NCI-H774 (cell line): ENCODE measurements at regions not wholly inside any gene's neighbourhood (a gene's known extent, or its start where the extent isn't known, plus 50 kb on each side); places are given as distances from the start of the nearest gene placed in this dataset.

Source experiments
- DNase-seq: peaks from one replicate; lab custom pipeline; 2025; lab: John Stamatoyannopoulos, UW

GRCh38 chr9:36728651-36729520, 156.2 kb downstream of the MELK start:
- peak; percentile 67 for DNase-seq

GRCh38 chr9:36729906-36730305, 157.2 kb downstream of the MELK start:
- DNase-seq = no peak

GRCh38 chr9:36730414-36730813, 157.7 kb downstream of the MELK start:
- DNase-seq = no peak

DNA sequence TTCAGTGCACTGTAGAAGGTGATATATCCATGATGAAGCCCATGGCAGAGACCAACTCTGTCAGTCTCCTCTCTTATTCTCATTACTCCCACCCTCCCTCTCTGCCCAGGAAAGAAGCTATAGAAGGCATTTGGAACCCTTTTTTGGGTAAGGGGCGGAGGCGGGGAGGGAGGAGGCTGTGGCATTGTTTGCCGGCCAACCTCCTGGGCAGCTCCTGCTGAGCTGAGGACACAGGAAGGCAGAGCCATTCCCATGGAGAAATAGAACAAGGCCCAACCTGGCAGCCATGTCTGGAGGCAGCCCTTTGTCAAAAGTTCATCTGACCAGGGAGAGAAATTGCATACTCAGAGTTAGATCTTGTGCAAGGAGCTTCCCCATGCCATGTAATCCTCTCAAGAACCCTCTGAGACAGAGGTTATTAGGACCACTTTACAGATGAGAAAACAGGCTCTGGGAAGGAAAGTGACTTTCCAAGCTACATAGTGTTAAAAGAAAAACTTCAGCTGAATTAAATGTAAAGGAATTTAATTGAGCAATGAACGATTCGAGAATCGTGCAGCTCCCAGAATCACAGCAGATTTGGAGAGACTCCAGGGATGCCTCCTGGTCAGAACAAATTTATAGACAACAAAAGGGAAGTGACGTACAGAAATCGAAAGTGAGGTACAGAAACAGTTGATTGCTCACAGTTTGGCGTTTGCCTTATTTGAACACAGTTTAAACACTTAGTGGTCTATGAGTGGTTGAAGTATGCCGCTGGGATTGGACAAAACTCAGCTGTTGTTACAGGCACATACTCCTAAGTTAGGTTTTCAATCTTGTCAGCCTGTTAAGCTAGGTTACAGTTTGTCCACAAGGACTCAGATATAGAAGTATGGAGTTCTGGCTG, 158.6 kb downstream of the MELK start:
- DNase-seq = peak; percentile 19

GRCh38 chr9:36734737-36735136, 162.0 kb downstream of the MELK start:
- DNase-seq = no peak

DNA sequence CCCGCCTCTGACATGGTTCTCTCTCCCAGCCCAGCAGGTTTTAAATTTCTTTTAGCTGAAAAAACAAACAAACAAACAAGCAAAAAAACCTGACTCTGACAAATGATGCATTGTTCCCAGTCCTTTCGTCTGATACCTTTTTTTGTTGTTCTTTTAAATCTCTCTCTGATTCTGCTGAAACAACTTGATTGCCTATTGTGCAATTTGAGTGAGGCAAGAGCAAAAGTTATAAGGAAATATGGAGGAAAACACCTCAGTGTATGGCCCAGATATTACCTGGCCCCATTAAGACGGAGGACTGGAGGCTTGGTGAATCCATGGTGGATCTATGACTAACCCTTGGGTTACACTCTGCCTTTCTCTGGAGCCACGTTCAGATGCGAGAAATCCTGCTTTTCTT, 164.0 kb downstream of the MELK start:
- no peak for DNase-seq

GRCh38 chr9:36738318-36738976, 165.8 kb downstream of the MELK start:
- DNase-seq = no peak

DNA sequence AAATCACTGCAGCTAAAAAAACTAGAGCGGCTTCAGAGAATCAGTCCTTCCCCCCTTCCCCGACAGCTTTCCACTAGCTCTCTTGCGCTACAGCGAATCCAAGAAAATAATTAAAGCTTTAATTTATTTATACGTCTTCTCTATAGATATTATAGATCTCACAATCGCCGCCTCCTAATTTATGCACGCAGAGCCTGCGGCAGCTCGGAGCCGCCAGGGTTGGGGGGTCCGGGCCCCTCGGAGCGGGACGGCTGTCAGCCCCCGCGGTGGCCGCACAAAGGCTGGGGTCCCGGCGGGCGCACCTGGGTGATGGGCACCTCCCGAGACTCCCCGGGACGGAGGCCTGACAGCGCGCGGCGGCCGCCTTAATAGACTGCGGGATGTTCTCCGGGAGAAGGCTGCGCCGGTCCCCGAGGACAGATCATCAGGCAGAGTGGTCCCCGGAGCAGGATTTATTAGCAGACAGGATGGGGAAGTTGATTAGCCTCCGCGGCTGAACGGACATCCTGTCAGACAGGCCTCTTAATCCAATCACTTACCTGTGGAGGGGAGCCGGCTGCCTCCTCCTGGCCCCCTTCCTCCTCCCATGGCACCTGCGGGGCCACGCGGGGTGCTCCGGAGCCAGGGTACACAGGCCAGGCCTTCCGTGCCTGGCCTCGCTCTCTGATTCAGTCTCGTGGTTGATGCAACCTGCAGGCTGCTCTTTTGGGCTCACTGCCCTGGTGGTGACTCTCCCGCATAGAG, 166.8 kb downstream of the MELK start:
- DNase-seq = no peak

- peak; percentile 39 for DNase-seq
Observed at GRCh38 chr9:36742264-36742663, 169.6 kb downstream of the MELK start.

DNA sequence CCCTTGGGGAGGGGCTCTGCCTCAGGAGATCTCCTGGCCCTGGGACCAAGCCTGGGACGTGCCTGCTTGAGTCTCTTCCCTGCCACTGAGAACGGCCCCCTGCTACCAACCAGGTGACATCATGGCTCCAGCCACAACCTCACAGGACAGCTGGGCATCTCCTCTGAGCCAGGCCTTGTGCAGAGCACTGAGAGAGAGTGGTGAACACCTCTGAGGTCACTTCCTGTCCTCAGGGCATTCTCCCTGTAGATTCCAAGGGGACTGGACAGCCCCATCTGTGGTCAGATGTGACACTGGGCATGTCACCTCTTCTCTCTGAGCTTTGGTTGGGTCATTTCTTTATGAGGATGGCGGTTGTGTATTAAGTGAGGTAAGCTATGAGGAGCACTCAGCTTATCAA, 172.0 kb downstream of the MELK start:
- no peak for DNase-seq

- DNase-seq = no peak
Observed at GRCh38 chr9:36745977-36746376, 173.3 kb downstream of the MELK start.

- no peak for DNase-seq
Observed at GRCh38 chr9:36746415-36746814, 173.7 kb downstream of the MELK start.

DNA sequence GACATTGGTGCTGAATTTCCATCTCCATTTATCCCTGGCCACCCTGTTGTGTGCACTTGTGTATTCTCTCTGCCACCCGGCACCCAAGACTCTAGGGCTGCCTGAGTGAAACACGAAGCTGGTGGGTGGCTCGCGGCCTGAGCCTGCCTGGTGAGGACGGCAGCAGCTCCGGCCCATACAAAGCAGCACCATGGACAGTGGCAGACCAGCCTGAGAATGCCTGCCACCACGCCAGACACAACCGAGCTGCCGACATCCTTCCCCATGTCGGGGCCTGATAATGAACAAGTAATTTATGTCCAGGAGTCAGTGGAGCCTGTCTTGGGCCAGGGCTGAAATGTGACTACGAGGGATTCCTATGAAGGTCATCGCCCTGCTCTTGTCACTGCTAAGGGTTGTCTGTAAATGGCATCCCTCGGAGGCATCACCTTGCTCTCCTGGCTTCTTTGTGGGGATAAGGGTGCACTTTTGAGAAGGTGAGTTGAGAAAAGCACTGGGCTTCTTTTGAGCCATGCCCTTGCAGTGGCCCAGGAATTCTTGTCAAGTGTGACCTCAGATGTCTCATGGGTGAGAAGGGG, 175.7 kb downstream of the MELK start:
- no peak for DNase-seq

DNA sequence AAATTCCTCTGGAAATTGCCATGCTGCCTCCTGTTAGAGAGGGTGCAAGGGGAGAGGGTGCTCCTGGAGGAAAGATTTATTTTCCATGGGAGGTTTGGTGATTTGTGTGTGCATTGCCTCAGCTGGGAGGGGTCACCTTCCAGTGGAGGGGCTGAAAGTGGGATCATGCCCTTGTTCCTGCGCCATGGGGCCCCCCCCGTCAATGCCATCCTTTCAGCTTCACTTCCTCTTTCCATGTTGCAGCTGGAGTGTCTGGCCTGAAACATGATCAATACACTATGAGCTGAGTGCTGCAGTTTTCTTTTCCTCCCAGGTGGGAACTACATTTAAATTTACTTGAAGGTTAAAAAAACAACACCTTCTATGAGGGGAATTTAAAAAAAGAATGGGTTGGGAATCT, 176.8 kb downstream of the MELK start:
- DNase-seq = no peak

DNA sequence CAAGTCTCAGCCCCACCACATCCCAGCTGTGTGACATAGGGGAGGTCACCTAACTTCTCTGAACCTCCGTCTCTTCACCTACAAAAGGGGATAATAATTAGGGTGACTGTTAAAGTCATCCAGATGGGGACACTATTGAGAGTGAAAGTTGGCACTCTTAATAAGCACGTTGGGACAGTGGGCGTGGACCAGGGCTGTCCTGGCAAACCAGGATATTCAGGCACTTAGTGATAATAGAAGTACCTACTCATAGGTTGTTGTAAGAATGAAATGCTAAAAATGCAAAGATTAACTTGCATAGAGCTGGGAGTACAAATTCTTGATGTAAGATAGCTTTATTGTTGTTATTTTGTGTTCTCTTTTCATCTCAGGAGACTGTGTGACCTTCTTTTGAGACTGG, 177.9 kb downstream of the MELK start:
- no peak for DNase-seq

- no peak for DNase-seq
Observed at GRCh38 chr9:36755019-36755418, 182.3 kb downstream of the MELK start.

GRCh38 chr9:36759141-36759540, 186.4 kb downstream of the MELK start:
- no peak for DNase-seq

- no peak for DNase-seq
Observed at GRCh38 chr9:36759976-36760375, 187.3 kb downstream of the MELK start.

DNA sequence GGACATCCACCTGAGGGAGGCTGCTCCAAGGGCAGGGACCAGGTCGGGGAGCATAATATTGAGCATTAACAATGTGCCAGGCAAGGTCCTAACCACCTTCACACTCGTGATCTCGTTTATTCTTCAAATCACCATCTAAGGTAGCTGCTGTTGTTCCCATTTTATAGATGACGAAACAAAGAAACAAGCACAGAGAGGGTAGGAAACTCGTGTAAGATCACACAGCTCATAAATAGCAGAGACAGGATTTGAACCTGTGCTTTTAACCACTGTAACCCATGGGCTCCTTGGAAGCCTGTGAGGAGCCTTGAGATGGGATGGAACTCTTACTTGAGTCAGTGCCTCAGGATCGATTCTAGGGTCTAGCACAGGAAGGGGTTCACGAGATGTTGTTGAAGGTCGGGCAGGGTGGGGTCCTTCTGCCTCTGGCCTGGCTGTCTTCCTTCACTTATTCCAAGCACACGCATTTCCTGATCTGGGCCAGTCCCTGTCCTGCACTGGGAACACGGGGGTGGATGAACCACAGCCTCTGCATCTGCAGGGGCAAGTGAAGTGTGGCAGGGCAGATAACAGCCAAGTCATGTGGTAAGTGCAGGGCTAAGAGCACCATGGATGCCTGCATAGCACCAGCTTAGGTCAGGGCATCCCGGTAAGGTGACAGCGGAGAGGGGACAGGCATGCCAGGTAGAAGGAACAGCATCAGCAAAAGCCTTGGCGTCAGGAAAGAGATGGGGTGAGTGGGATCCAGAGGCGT, 188.1 kb downstream of the MELK start:
- DNase-seq = no peak

DNA sequence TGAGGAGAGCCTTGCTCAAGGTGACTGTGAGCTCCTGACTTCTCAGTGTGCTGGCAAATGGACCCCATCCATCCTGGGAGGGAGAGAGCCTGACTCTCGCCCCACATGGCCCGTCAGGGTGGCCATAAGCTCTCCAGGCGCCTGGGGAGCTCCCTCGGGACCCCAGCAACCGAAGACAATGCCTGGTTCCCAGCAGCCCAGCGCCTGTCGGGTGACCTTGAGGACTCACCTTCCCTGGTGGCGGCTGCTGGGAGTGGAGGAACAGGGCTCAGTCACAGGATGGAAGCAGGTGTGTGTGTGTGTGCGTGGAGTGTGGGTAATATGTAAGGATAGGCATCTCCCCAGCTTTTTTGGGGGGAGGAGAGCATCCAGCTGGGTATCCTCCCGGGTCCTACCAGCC, 190.3 kb downstream of the MELK start:
- DNase-seq = no peak

DNA sequence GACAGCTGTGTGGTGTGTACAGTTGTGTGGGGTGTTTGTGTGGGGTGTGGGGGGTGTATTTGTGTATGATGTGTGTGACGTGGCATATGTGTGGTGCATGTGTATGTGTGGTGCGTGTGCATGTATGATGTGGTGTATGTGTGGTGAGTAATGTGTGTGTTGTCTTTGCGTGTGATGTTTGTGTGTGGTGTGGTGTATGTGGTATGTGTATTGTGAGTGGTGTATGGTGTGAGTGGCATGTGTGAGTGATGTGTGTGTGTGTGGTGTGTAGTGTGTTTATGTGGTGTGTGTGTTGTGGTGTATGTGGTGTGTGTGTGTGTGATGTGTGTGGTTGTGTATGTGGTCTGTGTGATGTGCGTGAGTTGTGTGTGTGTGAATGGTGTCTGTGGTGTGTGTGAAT, 191.1 kb downstream of the MELK start:
- DNase-seq = no peak
